VCaP (cell line): ENCODE measurements at regions not wholly inside any gene's neighbourhood (a gene's known extent, or its start where the extent isn't known, plus 50 kb on each side); places are given as distances from the start of the nearest gene placed in this dataset.
"Not testable (repeated sequence)": the region's sequence is repeated elsewhere in the genome, so short reads cannot be mapped to it uniquely, and the experiment has no call there.

Source experiments
- H3K27ac ChIP-seq: fragments of 450-650 bp; 2 replicates; pipeline ENCODE4 v1.5.1; 2017
- TF ChIP-seq, protein P1 (sequence below): fragments of 450-650 bp; conservative IDR thresholded peaks from 2 replicates; pipeline ENCODE4 v1.5.1; 2017; ENCODE audit warnings: mild to moderate bottlenecking, moderate library complexity

DNA sequence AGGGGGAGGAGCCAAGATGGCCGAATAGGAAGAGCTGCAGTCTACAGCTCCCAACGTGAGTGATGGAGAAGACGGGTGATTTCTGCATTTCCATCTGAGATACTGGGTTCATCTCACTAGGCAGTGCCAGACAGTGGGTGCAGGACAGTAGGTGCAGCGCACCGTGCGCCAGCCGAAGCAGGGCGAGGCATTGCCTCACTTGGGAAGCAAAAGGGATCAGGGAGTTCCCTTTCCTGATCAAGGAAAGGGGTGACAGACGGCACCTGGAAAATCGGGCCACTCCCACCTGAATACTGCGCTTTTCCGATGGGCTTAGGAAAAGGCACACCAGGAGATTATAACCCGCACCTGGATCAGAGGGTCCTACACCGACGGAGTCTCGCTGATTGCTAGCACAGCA lies 121.1 kb upstream of the SESTD1 start:
- H3K27ac ChIP-seq: not testable (repeated sequence)

DNA sequence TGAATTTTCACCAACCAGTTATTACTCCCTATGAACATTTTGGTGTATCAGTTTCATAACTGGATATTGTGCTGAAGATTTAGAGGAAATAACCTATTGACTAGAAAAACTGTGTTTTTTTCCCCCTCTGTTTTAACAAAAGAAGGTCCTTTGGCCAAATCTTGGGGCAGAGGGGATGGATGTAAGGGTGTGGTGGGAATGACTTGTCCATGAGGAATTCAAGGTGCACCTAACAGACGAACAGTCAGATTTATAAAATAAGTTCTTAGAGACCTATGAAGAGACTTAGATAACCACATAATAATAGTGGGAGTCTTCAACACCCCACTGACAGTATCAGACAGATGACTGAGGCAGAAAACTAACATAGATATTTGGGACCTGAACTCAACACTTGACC lies 119.3 kb upstream of the SESTD1 start:
- TF ChIP-seq, protein P1, sequence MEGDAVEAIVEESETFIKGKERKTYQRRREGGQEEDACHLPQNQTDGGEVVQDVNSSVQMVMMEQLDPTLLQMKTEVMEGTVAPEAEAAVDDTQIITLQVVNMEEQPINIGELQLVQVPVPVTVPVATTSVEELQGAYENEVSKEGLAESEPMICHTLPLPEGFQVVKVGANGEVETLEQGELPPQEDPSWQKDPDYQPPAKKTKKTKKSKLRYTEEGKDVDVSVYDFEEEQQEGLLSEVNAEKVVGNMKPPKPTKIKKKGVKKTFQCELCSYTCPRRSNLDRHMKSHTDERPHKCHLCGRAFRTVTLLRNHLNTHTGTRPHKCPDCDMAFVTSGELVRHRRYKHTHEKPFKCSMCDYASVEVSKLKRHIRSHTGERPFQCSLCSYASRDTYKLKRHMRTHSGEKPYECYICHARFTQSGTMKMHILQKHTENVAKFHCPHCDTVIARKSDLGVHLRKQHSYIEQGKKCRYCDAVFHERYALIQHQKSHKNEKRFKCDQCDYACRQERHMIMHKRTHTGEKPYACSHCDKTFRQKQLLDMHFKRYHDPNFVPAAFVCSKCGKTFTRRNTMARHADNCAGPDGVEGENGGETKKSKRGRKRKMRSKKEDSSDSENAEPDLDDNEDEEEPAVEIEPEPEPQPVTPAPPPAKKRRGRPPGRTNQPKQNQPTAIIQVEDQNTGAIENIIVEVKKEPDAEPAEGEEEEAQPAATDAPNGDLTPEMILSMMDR: no peak
- no peak overlapping the region for H3K27ac ChIP-seq

DNA sequence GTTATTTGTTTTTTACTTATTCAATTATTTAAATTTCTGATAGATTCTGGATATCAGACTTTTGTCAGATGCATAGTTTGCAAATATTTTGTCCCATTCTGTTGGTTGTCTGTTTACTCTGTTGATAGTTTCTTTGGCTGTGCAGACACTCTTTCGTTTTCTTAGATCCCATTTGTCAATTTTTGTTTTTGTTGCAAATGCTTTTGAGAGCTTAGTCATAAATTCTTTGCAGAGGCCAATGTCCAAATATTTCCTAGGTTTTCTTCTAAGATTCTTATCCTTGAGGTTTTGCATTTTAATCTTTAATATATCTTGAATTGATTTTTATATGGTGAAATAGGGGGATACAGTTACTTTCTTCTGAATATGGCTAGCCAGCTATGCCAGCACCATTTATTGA lies 112.7 kb upstream of the SESTD1 start:
- TF ChIP-seq, protein P1: no peak
- H3K27ac ChIP-seq: no peak overlapping the region

DNA sequence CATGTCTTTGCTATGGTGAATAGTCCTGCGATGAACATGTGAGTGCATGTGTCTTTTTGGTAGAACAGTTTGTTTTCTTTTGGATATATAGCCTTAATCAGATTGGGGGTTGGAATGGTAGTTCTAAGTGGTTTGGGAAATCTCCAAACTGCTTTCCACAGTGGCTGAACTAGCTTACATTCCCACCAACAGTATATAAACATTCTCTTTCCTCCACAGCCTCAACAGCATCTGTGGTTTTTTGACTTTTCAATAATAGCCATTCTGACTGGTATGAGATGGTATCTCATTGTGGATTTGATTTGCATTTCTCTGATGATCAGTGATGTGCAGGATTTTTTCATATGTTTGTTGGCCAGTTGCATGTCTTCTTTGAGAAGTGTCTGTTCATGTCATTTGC lies 112.2 kb upstream of the SESTD1 start:
- TF ChIP-seq, protein P1: no peak
- H3K27ac ChIP-seq: no peak overlapping the region

DNA sequence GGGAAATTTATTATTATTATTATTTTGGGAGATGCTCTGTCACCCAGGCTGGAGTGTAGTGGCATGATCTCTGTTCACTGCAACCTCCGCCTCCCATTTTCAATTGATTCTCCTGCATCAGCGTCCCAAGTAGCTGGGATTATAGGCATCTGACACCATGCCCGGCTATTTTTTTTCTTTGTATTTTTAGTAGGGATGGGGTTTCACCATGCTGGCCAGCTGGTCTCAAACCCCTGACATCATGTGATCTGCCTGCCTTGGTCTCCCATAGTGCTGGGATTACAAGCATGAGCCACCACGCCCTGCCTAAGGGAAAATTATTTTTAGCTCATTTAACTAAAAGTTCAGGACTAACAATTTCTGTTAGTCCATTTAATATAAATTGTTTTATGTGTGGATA lies 109.2 kb upstream of the SESTD1 start:
- TF ChIP-seq, protein P1: no peak
- no peak overlapping the region for H3K27ac ChIP-seq

DNA sequence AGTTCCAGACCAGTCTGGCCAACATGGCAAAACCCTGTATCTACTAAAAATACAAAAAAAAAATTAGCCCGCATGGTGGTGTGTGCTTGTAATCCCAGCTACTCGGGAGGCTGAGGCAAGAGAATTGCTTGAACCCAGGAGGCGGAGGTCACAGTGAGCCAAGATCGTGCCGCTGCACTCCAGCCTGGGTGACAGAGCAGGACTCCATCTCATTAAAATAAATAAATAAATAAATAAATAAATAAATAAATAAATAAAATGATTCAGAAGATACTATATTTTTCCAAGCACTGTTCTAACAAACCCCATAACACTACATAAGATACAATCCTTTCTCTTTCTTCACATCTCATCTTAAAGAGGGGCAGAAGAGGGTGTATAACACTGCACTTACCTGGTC lies 100.9 kb upstream of the SESTD1 start:
- peak overlapping the region; percentile 41 for H3K27ac ChIP-seq

DNA sequence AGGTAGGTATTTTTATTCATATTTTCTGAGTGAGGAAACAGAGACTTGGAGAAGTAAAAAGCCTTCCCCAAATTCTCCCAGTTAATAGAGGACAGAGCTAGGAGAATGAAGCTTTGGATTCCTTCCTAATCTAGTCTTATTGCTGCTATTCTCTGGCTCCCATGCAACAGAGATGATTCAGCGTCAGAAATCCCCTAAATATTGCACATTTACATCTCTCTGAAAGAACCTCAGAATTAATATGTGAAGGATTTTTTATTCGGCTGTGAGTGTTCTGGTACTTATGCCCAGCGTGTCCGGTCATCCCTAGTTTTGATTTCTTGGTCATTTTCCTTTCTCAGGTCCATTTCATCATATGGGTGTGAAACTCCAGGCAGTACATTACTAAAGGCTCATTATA lies 91.2 kb upstream of the SESTD1 start:
- H3K27ac ChIP-seq: no peak overlapping the region
- TF ChIP-seq, protein P1: no peak

DNA sequence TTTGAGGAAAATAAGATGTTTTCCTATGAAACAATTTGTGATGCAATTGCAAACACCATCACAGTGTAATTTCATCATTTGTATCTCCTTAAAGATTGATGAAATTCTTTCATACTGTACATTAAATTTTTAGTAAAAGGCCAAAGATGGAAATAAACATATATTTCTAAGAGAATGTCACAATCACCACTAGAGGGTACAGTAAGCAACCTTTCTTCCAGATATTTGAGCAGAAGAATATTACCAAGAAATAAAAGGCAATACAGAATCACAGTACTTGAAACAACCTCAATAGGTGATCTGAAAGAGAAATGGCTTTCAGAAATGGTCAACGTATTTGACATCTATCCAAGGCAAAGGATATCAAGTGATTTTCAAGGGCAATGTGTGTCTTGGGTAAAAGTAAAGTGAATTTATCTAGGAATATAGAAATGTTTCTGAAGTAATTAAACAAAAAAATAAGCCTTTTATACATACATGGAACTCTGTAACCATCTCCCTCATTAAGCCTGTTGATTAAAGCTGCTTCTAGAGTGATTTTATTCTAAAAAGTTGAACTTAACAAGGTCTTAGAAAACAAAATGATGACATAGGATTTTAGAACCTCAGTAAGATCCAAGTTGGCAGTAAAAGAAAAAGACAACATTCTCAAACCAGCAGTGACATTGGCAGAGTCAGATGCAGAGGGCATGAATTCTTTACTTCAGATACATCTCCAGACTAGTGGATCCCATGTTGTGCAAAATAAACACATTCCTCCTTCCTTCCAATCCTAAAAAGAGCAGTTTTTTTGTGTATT lies 90.3 kb upstream of the SESTD1 start:
- TF ChIP-seq, protein P1: peak; percentile 73

DNA sequence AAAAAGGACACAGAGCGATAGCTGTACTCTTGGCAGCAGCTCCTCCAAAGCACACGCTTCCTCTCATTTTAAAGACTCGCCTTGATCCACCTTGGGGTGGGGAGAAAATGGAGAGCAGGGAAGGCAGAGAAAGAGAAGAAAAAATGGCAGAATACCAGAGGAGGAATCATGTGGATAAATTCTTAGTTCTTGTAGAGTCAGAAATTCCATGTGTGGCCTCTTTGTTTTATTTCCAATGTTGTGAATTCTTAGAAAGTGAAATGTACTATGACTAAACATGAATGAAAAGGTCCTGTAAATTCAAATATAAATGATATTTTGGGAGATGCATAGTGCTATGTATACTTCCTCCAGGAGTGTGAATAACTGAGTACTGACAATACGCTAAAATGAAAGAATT lies 89.7 kb upstream of the SESTD1 start:
- H3K27ac ChIP-seq: no peak overlapping the region
- TF ChIP-seq, protein P1: no peak

More for the DNA sequence above, 90.3 kb upstream of the SESTD1 start:
- H3K27ac ChIP-seq: no peak overlapping the region
